SU-DHL-6 (cell line): ENCODE measurements at regions not wholly inside any gene's neighbourhood (a gene's known extent, or its start where the extent isn't known, plus 50 kb on each side); places are given as distances from the start of the nearest gene placed in this dataset.

ENCODE experiments used
- H2AFZ ChIP-seq: fragments of 200-600 bp; sonication (generic); 2 replicates; pipeline ENCODE4 v1.6.1; 2014; ENCODE audit warnings: low read depth, mild to moderate bottlenecking, moderate library complexity, mixed read lengths, antibody characterized with exemption, low read length; ENCODE audit not compliant: severe bottlenecking
- H3F3A ChIP-seq: fragments of 200-600 bp; shearing (Covaris generic); 2 replicates; pipeline ENCODE4 v1.6.0; 2016; ENCODE audit warnings: antibody characterized with exemption, mild to moderate bottlenecking; ENCODE audit not compliant: insufficient read depth
- H3K27ac ChIP-seq: fragments of 200-600 bp; sonication (generic); 2 replicates; pipeline ENCODE4 v1.5.1; 2016; ENCODE audit warnings: low read depth, mild to moderate bottlenecking, low read length, moderate library complexity, mixed read lengths
- H3K27me3 ChIP-seq: fragments of 200-600 bp; sonication (generic), shearing (Covaris generic); 2 replicates; pipeline ENCODE4 v1.6.0; 2014; ENCODE audit warnings: mild to moderate bottlenecking, low read length
- H3K36me3 ChIP-seq: fragments of 200-600 bp; sonication (generic); 2 replicates; pipeline ENCODE4 v1.6.1; 2014; ENCODE audit warnings: mild to moderate bottlenecking, low read length, mixed read lengths
- H3K4me2 ChIP-seq: fragments of 300-600, 200-600 bp; shearing (Covaris generic), sonication (generic); 2 replicates; pipeline ENCODE4 v1.6.0; 2014; ENCODE audit warnings: low read length, low read depth, mild to moderate bottlenecking; ENCODE audit not compliant: poor library complexity, severe bottlenecking
- H3K4me3 ChIP-seq: fragments of 200-600 bp; sonication (generic); 2 replicates; pipeline ENCODE4 v1.5.1; 2014; ENCODE audit warnings: antibody characterized with exemption, low read length, mild to moderate bottlenecking, mixed read lengths; ENCODE audit not compliant: insufficient read depth, poor library complexity, severe bottlenecking
- H3K79me2 ChIP-seq: fragments of 200-600 bp; sonication (generic); 2 replicates; pipeline ENCODE4 v1.6.1; 2014; ENCODE audit warnings: mild to moderate bottlenecking, low read length, moderate library complexity; ENCODE audit not compliant: insufficient read depth
- H3K9ac ChIP-seq: fragments of 200-600 bp; sonication (generic); 2 replicates; pipeline ENCODE4 v1.7.0; 2014; ENCODE audit warnings: mild to moderate bottlenecking, low read length
- H3K9me2 ChIP-seq: fragments of 200-600 bp; sonication (generic); replicated peaks from 2 replicates; pipeline ENCODE4 v1.6.1; 2014; ENCODE audit warnings: low read length; ENCODE audit not compliant: insufficient read depth
- H3K9me3 ChIP-seq: fragments of 200-600 bp; sonication (generic); 2 replicates; pipeline ENCODE4 v1.6.1; 2014; ENCODE audit warnings: low read length, mixed read lengths; ENCODE audit not compliant: insufficient read depth
- H4K20me1 ChIP-seq: fragments of 200-600 bp; sonication (generic); 2 replicates; pipeline ENCODE4 v1.6.1; 2014; ENCODE audit warnings: low read depth, mild to moderate bottlenecking, antibody characterized with exemption, low read length, moderate library complexity, mixed read lengths
- EZH2phosphoT487 ChIP-seq: fragments of 200-600 bp; sonication (generic), shearing (Covaris generic); conservative IDR thresholded peaks from 2 replicates; pipeline ENCODE4 v1.6.1; 2018; ENCODE audit warnings: mild to moderate bottlenecking, antibody characterized with exemption, low read length, moderate library complexity, mixed read lengths
- TF ChIP-seq, protein P1 (sequence below): fragments of 200-600 bp; sonication (generic); IDR thresholded peaks from one replicate; pipeline ENCODE4 v1.5.1; 2017; ENCODE audit warnings: antibody characterized with exemption, mild to moderate bottlenecking, low read length, moderate library complexity; ENCODE audit not compliant: insufficient read depth, poor library complexity, severe bottlenecking

DNA sequence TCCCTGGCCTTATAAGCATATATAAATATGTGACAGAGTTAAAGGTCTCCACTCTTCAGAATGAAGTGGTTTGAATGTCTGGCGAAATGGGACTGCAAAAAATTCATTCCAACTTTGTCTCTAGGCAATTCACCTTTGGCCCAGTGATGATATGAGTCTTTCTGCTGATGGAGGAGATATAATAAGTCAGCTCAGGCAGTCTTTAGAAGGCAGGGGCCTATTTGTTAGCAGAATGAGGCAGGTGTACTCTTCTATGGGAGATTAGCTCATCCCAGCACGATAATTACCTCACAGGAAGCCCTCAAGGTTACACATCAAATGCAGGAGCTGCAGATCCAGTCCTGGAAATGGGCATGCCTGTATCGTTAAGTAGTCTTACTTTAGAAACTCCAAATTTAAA is 300.5 kb downstream of the NR2F1-AS1 start:
- H3K4me2 ChIP-seq = no peak overlapping the region
- H3K79me2 ChIP-seq = no peaks in the 10 kb centered on the region
- H3K27me3 ChIP-seq = no peaks in the 10 kb centered on the region
- no peak overlapping the region for H3K4me3 ChIP-seq
- H4K20me1 ChIP-seq = no peaks in the 10 kb centered on the region
- no peaks in the 10 kb centered on the region for H3K9me3 ChIP-seq
- H2AFZ ChIP-seq = no peak overlapping the region
- no peaks in the 10 kb centered on the region for H3K9me2 ChIP-seq
- no peak overlapping the region for H3K27ac ChIP-seq
- no peaks in the 10 kb centered on the region for H3K36me3 ChIP-seq
- no peak overlapping the region for H3K9ac ChIP-seq
- no peaks in the 10 kb centered on the region for H3F3A ChIP-seq
- TF ChIP-seq, protein P1, sequence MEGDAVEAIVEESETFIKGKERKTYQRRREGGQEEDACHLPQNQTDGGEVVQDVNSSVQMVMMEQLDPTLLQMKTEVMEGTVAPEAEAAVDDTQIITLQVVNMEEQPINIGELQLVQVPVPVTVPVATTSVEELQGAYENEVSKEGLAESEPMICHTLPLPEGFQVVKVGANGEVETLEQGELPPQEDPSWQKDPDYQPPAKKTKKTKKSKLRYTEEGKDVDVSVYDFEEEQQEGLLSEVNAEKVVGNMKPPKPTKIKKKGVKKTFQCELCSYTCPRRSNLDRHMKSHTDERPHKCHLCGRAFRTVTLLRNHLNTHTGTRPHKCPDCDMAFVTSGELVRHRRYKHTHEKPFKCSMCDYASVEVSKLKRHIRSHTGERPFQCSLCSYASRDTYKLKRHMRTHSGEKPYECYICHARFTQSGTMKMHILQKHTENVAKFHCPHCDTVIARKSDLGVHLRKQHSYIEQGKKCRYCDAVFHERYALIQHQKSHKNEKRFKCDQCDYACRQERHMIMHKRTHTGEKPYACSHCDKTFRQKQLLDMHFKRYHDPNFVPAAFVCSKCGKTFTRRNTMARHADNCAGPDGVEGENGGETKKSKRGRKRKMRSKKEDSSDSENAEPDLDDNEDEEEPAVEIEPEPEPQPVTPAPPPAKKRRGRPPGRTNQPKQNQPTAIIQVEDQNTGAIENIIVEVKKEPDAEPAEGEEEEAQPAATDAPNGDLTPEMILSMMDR = no peak
- no peak for TF ChIP-seq EZH2phosphoT487

DNA sequence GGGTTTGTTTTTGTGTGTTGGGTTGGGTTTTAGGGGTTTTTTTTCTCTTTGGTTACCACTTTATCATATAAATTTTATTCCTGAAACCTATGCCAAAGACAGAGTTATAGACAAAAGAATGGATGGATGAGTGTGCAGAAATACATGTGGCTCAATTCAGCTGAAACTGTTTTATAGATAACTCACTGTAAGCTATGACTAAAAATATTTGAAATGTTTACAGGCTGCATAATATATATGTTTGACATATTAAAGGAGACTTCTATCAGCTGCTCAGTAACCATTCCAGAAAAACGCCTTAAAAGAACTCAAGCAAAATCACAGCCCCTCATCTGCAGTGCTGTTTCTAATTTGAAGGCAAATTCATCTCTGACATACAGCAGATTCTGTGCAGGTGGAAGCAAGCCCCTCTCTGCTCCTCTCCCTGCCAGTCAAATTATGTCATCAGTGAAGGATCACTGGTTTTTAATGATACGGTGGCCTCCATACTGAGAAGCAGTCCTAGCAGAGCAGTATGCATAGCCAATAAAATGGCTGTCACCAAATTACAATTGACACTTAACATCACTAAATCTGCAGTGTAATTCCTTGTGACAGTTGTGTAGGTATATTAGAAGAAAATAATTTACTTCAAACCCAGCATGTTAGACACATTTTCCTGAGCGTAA is 301.6 kb downstream of the NR2F1-AS1 start:
- no peaks in the 10 kb centered on the region for H3F3A ChIP-seq
- H2AFZ ChIP-seq = no peak overlapping the region
- no peak overlapping the region for H3K4me2 ChIP-seq
- no peaks in the 10 kb centered on the region for H3K27me3 ChIP-seq
- no peaks in the 10 kb centered on the region for H3K9me3 ChIP-seq
- no peaks in the 10 kb centered on the region for H3K36me3 ChIP-seq
- H3K4me3 ChIP-seq = no peak overlapping the region
- no peak overlapping the region for H3K27ac ChIP-seq
- H3K9ac ChIP-seq = no peak overlapping the region
- no peaks in the 10 kb centered on the region for H3K79me2 ChIP-seq
- H4K20me1 ChIP-seq = no peaks in the 10 kb centered on the region
- TF ChIP-seq, protein P1 = no peak
- no peak for TF ChIP-seq EZH2phosphoT487
- no peaks in the 10 kb centered on the region for H3K9me2 ChIP-seq

DNA sequence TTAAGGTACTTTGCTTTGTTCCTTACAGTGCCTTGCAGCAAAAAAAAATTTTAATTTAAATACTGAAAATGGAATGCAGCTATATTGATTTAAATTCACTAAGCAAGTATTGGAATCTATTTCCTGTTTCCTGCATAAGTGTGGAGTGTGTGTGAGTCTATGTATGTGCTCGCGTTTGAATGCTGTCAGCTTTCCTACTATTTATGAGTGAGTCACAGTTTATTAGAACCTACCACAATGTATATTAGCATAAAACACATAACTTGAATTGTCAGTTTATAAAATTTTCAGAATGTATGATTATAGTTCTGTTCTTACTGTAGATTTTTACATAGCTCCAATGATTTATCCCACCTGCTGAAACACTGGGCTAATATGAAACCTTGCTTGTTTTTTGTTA is 302.1 kb downstream of the NR2F1-AS1 start:
- H3K27ac ChIP-seq = no peak overlapping the region
- TF ChIP-seq, protein P1 = no peak
- no peak for TF ChIP-seq EZH2phosphoT487
- H3K4me2 ChIP-seq = no peak overlapping the region
- no peaks in the 10 kb centered on the region for H3K36me3 ChIP-seq
- H4K20me1 ChIP-seq = no peaks in the 10 kb centered on the region
- no peaks in the 10 kb centered on the region for H3K27me3 ChIP-seq
- no peaks in the 10 kb centered on the region for H3K9me2 ChIP-seq
- no peak overlapping the region for H3K4me3 ChIP-seq
- H2AFZ ChIP-seq = no peak overlapping the region
- H3K9me3 ChIP-seq = no peaks in the 10 kb centered on the region
- no peak overlapping the region for H3K9ac ChIP-seq
- no peaks in the 10 kb centered on the region for H3F3A ChIP-seq
- no peaks in the 10 kb centered on the region for H3K79me2 ChIP-seq
